MCF 10A (cell line): ENCODE measurements at regions not wholly inside any gene's neighbourhood (a gene's known extent, or its start where the extent isn't known, plus 50 kb on each side); places are given as distances from the start of the nearest gene placed in this dataset.

Experiments
- BruUV-seq: library from RNA; stranded (reverse); fragments of 400-500 nt; replicated peaks from 2 replicates; lab custom pipeline; 2021; lab: Mats Ljungman, UMichigan
- CTCF ChIA-PET: fragments of 300-600 bp; sonication (Branson Sonifier 250); formaldehyde crosslinking; extraction: SDS; loops from one replicate; lab custom pipeline; 2021; ENCODE audit warnings: antibody characterized with exemption, inconsistent platforms; lab: Yijun Ruan, JAX
- POLR2A ChIA-PET: fragments of 300-600, 350-650 bp; sonication (Branson Sonifier 250); formaldehyde crosslinking; extraction: SDS; loops from one replicate; lab custom pipeline; 2020; ENCODE audit warnings: antibody characterized with exemption, inconsistent platforms; lab: Yijun Ruan, JAX
- DNase-seq: peaks from one replicate; pipeline ENCODE4 v3.0.0-alpha.2; 2018; ENCODE audit not compliant: unreplicated experiment
- H3K27ac Mint-ChIP-seq: one replicate; pipeline ENCODE4 v1.8.0; 2022; ENCODE audit warnings: mild to moderate bottlenecking, low read depth, mixed read lengths; ENCODE audit not compliant: unreplicated experiment
- H3K27me3 Mint-ChIP-seq: one replicate; pipeline ENCODE4 v1.8.0; 2022; ENCODE audit warnings: mixed read lengths; ENCODE audit not compliant: insufficient read depth, unreplicated experiment
- H3K36me3 Mint-ChIP-seq: one replicate; pipeline ENCODE4 v1.8.0; 2022; ENCODE audit warnings: mild to moderate bottlenecking, moderate library complexity, mixed read lengths; ENCODE audit not compliant: insufficient read depth, unreplicated experiment
- H3K4me1 Mint-ChIP-seq: one replicate; pipeline ENCODE4 v1.8.0; 2022; ENCODE audit warnings: mixed read lengths; ENCODE audit not compliant: insufficient read depth, unreplicated experiment
- H3K4me3 Mint-ChIP-seq: one replicate; pipeline ENCODE4 v1.8.0; 2022; ENCODE audit warnings: mild to moderate bottlenecking, moderate library complexity, mixed read lengths; ENCODE audit not compliant: unreplicated experiment
- H3K9me3 Mint-ChIP-seq: one replicate; pipeline ENCODE4 v1.8.0; 2022; ENCODE audit warnings: mixed read lengths; ENCODE audit not compliant: unreplicated experiment
- CTCF ChIP-seq: fragments of 200-600 bp; IDR thresholded peaks from one replicate; pipeline ENCODE4 v1.8.0; 2022; ENCODE audit warnings: antibody characterized with exemption, mild to moderate bottlenecking; ENCODE audit not compliant: unreplicated experiment
- intact Hi-C: fragments of 100-400 bp; cut with micrococcal nuclease; formaldehyde crosslinking; loops from 2 replicates; pipeline ENCODE4 v1.14.1; 2022

- no peaks in the 10 kb centered on the region for H3K4me1 Mint-ChIP-seq
- no peaks in the 10 kb centered on the region for H3K27me3 Mint-ChIP-seq
- no peaks in the 10 kb centered on the region for H3K36me3 Mint-ChIP-seq
- intact Hi-C loops = no loop called here
- no TSS peak for BruUV-seq
- CTCF ChIA-PET = interaction anchor here (0.6 kb wide), 1 partner anchor 71 kb away, joined by 3 read pairs; no protein-coding TSS in a partner anchor
- no peak for TF ChIP-seq CTCF
- H3K27ac Mint-ChIP-seq = no peak overlapping the region
- POLR2A ChIA-PET = no interaction called here
- H3K9me3 Mint-ChIP-seq = peaks cover 9% of the 10 kb centered on the region
- no peak overlapping the region for H3K4me3 Mint-ChIP-seq
- no peak for DNase-seq
These were observed 51.6 kb upstream of the URI1 start for GRCh38 chr19:29890392-29890791.
